OCI-LY3 (cell line): ENCODE measurements at regions not wholly inside any gene's neighbourhood (a gene's known extent, or its start where the extent isn't known, plus 50 kb on each side); places are given as distances from the start of the nearest gene placed in this dataset.

Experiments used
- CTCF ChIP-seq: fragments of 200-600, 300-600 bp; sonication (generic); IDR thresholded peaks from 2 replicates; pipeline ENCODE4 v1.5.1; 2014; ENCODE audit warnings: antibody characterized with exemption, low read length, low read depth
- EZH2phosphoT487 ChIP-seq: fragments of 200-600 bp; shearing (Covaris generic); IDR thresholded peaks from 2 replicates; pipeline ENCODE4 v1.6.1; 2018; ENCODE audit warnings: antibody characterized with exemption, mixed run types, low read depth

- TF ChIP-seq CTCF: no peak
- TF ChIP-seq EZH2phosphoT487: no peak
Measured at GRCh38 chr4:177632481-177632880, 190.2 kb upstream of the AGA start.
